ENCODE measurements at regions not wholly inside any gene's neighbourhood (a gene's known extent, or its start where the extent isn't known, plus 50 kb on each side); places are given as distances from the start of the nearest gene placed in this dataset.

GRCh38 chr2:30030361-30030760 lies 109.0 kb upstream of the ALK start:
- TF ChIP-seq CTCF (conservative IDR thresholded peaks at IDR 0.05) (no peak), ZFX (IDR thresholded peaks at IDR 0.05) (no peak)
